ENCODE measurements at regions not wholly inside any gene's neighbourhood (a gene's known extent, or its start where the extent isn't known, plus 50 kb on each side); places are given as distances from the start of the nearest gene placed in this dataset.

GRCh38 chrX:38856670-38857265, 55.5 kb downstream of the MID1IP1 start:
- TF ChIP-seq, protein P1, sequence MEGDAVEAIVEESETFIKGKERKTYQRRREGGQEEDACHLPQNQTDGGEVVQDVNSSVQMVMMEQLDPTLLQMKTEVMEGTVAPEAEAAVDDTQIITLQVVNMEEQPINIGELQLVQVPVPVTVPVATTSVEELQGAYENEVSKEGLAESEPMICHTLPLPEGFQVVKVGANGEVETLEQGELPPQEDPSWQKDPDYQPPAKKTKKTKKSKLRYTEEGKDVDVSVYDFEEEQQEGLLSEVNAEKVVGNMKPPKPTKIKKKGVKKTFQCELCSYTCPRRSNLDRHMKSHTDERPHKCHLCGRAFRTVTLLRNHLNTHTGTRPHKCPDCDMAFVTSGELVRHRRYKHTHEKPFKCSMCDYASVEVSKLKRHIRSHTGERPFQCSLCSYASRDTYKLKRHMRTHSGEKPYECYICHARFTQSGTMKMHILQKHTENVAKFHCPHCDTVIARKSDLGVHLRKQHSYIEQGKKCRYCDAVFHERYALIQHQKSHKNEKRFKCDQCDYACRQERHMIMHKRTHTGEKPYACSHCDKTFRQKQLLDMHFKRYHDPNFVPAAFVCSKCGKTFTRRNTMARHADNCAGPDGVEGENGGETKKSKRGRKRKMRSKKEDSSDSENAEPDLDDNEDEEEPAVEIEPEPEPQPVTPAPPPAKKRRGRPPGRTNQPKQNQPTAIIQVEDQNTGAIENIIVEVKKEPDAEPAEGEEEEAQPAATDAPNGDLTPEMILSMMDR (IDR thresholded peaks at IDR 0.05; ENCODE audit: extremely low read depth, missing control alignments), result no peak
- no peak for DNase-seq (ENCODE audit: low spot score)

- DNase-seq (ENCODE audit: low spot score), result no peak
- TF ChIP-seq, protein P1 (IDR thresholded peaks at IDR 0.05; ENCODE audit: extremely low read depth, missing control alignments), result no peak
Observed at GRCh38 chrX:38857736-38858523, 56.7 kb downstream of the MID1IP1 start.

DNA sequence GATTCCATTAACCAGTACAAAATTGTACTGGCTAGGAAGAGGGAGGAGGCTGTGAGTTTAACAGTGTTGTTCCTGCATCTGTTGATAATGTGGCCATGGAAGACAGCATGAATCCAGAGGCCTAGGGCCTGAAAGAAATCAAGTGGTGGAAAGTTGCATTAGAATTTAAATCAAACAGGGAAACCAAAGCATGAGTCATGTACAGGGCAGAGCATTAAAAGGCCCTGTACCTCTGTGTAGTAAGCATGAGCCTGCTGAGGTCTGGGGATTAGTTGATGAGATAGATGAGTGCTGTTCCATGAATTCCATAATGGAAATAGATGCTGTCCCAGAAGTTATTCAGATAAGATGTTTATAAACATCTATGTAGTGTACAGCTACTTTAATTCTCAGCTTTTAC, 58.3 kb downstream of the MID1IP1 start:
- no peak for DNase-seq (ENCODE audit: low spot score)
- TF ChIP-seq, protein P1 (IDR thresholded peaks at IDR 0.05; ENCODE audit: extremely low read depth, missing control alignments), result no peak

GRCh38 chrX:38860106-38861013, 59.1 kb downstream of the MID1IP1 start:
- DNase-seq (ENCODE audit: low spot score), result peak; percentile 2
- TF ChIP-seq, protein P1 (IDR thresholded peaks at IDR 0.05; ENCODE audit: extremely low read depth, missing control alignments), result no peak

GRCh38 chrX:38861489-38861888, 60.2 kb downstream of the MID1IP1 start:
- DNase-seq (ENCODE audit: low spot score), result no peak
- TF ChIP-seq, protein P1 (IDR thresholded peaks at IDR 0.05; ENCODE audit: extremely low read depth, missing control alignments), result no peak

GRCh38 chrX:38862100-38862499, 60.8 kb downstream of the MID1IP1 start:
- TF ChIP-seq, protein P1 (IDR thresholded peaks at IDR 0.05; ENCODE audit: extremely low read depth, missing control alignments), result no peak
- DNase-seq (ENCODE audit: low spot score), result no peak
